Liver (tissue), 8 donors: ENCODE measurements at regions not wholly inside any gene's neighbourhood (a gene's known extent, or its start where the extent isn't known, plus 50 kb on each side); places are given as distances from the start of the nearest gene placed in this dataset.

ENCODE experiments used
- DNase-seq: peaks from one replicate; pipeline ENCODE4 v3.0.0-alpha.2; 2017; ENCODE audit warnings: low spot score
- H3K27ac ChIP-seq, 2 donors: one replicate each; pipeline ENCODE4 v1.7.0; 2013; ENCODE audit warnings: inconsistent platforms in 2 of 2, low read length in 2 of 2, control low read depth in 1 of 2, low read depth in 1 of 2, mild to moderate bottlenecking in 1 of 2
- H3K27me3 ChIP-seq, 4 donors: one replicate each; pipeline versions ENCODE4 v1.6.1 to v1.7.0; 2013; ENCODE audit warnings: low read length in 3 of 4, inconsistent platforms in 1 of 4, mild to moderate bottlenecking in 1 of 4, moderate library complexity in 1 of 4; ENCODE audit not compliant: control insufficient read depth in 4 of 4, insufficient read depth in 4 of 4
- H3K36me3 ChIP-seq, 4 donors: one replicate each; pipeline versions ENCODE4 v1.6.1 to v1.7.0; 2013; ENCODE audit warnings: low read length in 3 of 4, mild to moderate bottlenecking in 3 of 4, low read depth in 1 of 4, moderate library complexity in 1 of 4; ENCODE audit not compliant: control insufficient read depth in 4 of 4, insufficient read depth in 3 of 4
- H3K4me1 ChIP-seq, 4 donors: one replicate each; pipeline versions ENCODE4 v1.6.1 to v1.7.0; 2013; ENCODE audit warnings: low read length in 3 of 4, mild to moderate bottlenecking in 3 of 4, moderate library complexity in 1 of 4; ENCODE audit not compliant: control insufficient read depth in 4 of 4, insufficient read depth in 4 of 4
- H3K4me3 ChIP-seq, 3 donors: one replicate each; pipeline versions ENCODE4 v1.6.1 to v1.7.0; 2013; ENCODE audit warnings: low read length in 3 of 3, control low read depth in 1 of 3, low read depth in 1 of 3, mild to moderate bottlenecking in 1 of 3
- H3K9ac ChIP-seq, 2 donors: one replicate each; pipeline ENCODE4 v1.7.0; 2013; ENCODE audit warnings: low read length in 2 of 2, mild to moderate bottlenecking in 2 of 2, moderate library complexity in 2 of 2, control low read depth in 1 of 2, low read depth in 1 of 2
- H3K9me3 ChIP-seq, 4 donors: one replicate each; pipeline versions ENCODE4 v1.6.1 to v1.7.0; 2013; ENCODE audit warnings: low read length in 3 of 4; ENCODE audit not compliant: control insufficient read depth in 4 of 4
- EGR1 ChIP-seq, 2 donors: IDR thresholded peaks; 2 replicates each; pipeline ENCODE4 v1.6.1; 2016 to 2018; ENCODE audit warnings: antibody characterized with exemption in 2 of 2, low read depth in 2 of 2
- FOXA1 ChIP-seq: IDR thresholded peaks from 2 replicates; pipeline ENCODE4 v1.6.1; 2016; ENCODE audit warnings: antibody characterized with exemption
- FOXA2 ChIP-seq: IDR thresholded peaks from 2 replicates; pipeline ENCODE4 v1.6.1; 2016; ENCODE audit warnings: antibody characterized with exemption
- GABPA ChIP-seq, 2 donors: IDR thresholded peaks in 1 of 2; conservative IDR thresholded peaks in 1 of 2; 2 replicates each; pipeline ENCODE4 v1.6.1; 2016; ENCODE audit warnings: antibody characterized with exemption in 2 of 2, mild to moderate bottlenecking in 1 of 2, moderate library complexity in 1 of 2
- HNF4A ChIP-seq, 2 donors: conservative IDR thresholded peaks; 2 replicates each; pipeline ENCODE4 v1.6.1; 2016; ENCODE audit warnings: antibody characterized with exemption in 2 of 2, mild to moderate bottlenecking in 2 of 2
- HNF4G ChIP-seq: IDR thresholded peaks from 2 replicates; pipeline ENCODE4 v1.6.1; 2016; ENCODE audit warnings: antibody characterized with exemption
- JUND ChIP-seq, 2 donors: IDR thresholded peaks; 2 replicates each; pipeline ENCODE4 v1.6.1; 2016; ENCODE audit warnings: antibody characterized with exemption in 2 of 2
- NR2F2 ChIP-seq: IDR thresholded peaks from 2 replicates; pipeline ENCODE4 v1.6.1; 2016; ENCODE audit warnings: antibody characterized with exemption
- RAD21 ChIP-seq, 2 donors: IDR thresholded peaks; 2 replicates each; pipeline ENCODE4 v1.6.1; 2016; ENCODE audit warnings: antibody characterized with exemption in 2 of 2, mild to moderate bottlenecking in 2 of 2
- RXRA ChIP-seq, 2 donors: IDR thresholded peaks; 2 replicates each; pipeline ENCODE4 v1.6.1; 2017 to 2018; ENCODE audit warnings: antibody characterized with exemption in 2 of 2, mild to moderate bottlenecking in 1 of 2
- SP1 ChIP-seq: IDR thresholded peaks from 2 replicates; pipeline ENCODE4 v1.6.1; 2018; ENCODE audit warnings: antibody characterized with exemption, mild to moderate bottlenecking
- TAF1 ChIP-seq: conservative IDR thresholded peaks from 2 replicates; pipeline ENCODE4 v1.6.1; 2016; ENCODE audit warnings: antibody characterized with exemption, mild to moderate bottlenecking
- YY1 ChIP-seq: IDR thresholded peaks from 2 replicates; pipeline ENCODE4 v1.6.1; 2016; ENCODE audit warnings: antibody characterized with exemption, mild to moderate bottlenecking
- WGBS: extraction: QIAGEN DNeasy Blood & Tissue Kit; methylation state at CpG from one replicate; pipeline ENCODE4 v1.1.7; 2013; 5-methylcytosine and 5-hydroxymethylcytosine counted together
- TF ChIP-seq, protein P1 (sequence below): IDR thresholded peaks from 2 replicates; pipeline ENCODE4 v1.6.1; 2016; ENCODE audit warnings: antibody characterized with exemption
- TF ChIP-seq, protein P2 (sequence below): IDR thresholded peaks from 2 replicates; pipeline ENCODE4 v1.6.1; 2016; ENCODE audit warnings: antibody characterized with exemption
- TF ChIP-seq, protein P3 (sequence below): fragments of 150-350 bp; IDR thresholded peaks from 2 replicates; pipeline ENCODE4 v1.5.1; 2017; ENCODE audit warnings: improper control_type of control experiment, low read depth, low read length; ENCODE audit not compliant: missing input control
- TF ChIP-seq, protein P4 (sequence below): IDR thresholded peaks from 2 replicates; pipeline ENCODE4 v1.6.1; 2016; ENCODE audit warnings: antibody characterized with exemption
- TF ChIP-seq, protein P5 (sequence below): IDR thresholded peaks from 2 replicates; pipeline ENCODE4 v1.6.1; 2016; ENCODE audit warnings: antibody characterized with exemption, mild to moderate bottlenecking
- donor health status: healthy.
- donor health status: healthy.
- donor health status: healthy.
- donor health status: healthy.
- donor health status: healthy.

DNA sequence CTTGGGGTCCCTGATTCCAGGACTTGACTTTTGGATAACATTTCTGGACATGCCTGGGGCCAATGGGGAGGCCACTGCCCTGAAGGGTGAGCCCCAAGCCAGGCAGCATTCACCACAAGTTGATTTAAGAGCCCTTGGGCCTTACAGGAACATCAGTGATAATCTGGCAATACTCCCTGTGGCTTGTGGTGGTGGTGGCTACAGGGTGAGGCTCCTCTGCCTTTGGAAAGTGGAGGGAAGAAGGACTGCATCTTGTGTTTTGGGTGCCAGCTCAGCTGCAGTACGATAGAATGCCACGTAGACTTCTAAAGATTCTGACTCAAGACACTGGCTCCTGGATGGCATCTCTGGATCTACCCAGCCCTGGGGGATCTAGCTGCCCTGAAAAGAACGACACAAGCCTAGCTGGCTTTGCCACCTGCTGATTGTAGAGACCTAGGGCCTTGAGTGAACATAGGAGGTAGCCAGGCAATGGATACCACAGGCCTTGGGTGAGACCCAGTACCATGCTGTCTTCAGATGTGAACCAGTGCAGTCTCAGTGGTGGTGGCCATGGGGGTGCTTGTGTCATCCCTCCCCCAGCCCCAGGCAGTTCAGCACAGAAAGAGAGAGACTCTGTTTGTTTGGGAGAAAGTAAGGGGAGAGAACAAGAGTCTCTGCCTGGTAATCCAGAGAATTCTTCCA is 79.0 kb upstream of the DAP start:
- H3K4me1 ChIP-seq = no peaks in the 10 kb centered on the region
- no peak overlapping the region for H3K27ac ChIP-seq
- no peak overlapping the region for H3K9ac ChIP-seq
- WGBS = 90% methylated on average over 3 of the region's 3 CpGs
- no peak for DNase-seq
- no peaks in the 10 kb centered on the region for H3K36me3 ChIP-seq
- no peak for TF ChIP-seq SP1
- TF ChIP-seq, protein P1, sequence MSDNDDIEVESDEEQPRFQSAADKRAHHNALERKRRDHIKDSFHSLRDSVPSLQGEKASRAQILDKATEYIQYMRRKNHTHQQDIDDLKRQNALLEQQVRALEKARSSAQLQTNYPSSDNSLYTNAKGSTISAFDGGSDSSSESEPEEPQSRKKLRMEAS = no peak
- TF ChIP-seq EGR1 (IDR thresholded peaks at IDR 0.05; ENCODE audit: low read depth in 2 of 2) = no peak
- TF ChIP-seq, protein P2, sequence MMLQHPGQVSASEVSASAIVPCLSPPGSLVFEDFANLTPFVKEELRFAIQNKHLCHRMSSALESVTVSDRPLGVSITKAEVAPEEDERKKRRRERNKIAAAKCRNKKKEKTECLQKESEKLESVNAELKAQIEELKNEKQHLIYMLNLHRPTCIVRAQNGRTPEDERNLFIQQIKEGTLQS = no peak
- no peak for TF ChIP-seq RXRA (IDR thresholded peaks at IDR 0.05)
- TF ChIP-seq YY1 = no peak
- TF ChIP-seq, protein P3, sequence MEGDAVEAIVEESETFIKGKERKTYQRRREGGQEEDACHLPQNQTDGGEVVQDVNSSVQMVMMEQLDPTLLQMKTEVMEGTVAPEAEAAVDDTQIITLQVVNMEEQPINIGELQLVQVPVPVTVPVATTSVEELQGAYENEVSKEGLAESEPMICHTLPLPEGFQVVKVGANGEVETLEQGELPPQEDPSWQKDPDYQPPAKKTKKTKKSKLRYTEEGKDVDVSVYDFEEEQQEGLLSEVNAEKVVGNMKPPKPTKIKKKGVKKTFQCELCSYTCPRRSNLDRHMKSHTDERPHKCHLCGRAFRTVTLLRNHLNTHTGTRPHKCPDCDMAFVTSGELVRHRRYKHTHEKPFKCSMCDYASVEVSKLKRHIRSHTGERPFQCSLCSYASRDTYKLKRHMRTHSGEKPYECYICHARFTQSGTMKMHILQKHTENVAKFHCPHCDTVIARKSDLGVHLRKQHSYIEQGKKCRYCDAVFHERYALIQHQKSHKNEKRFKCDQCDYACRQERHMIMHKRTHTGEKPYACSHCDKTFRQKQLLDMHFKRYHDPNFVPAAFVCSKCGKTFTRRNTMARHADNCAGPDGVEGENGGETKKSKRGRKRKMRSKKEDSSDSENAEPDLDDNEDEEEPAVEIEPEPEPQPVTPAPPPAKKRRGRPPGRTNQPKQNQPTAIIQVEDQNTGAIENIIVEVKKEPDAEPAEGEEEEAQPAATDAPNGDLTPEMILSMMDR = no peak
- no peak for TF ChIP-seq GABPA (IDR thresholded peaks at IDR 0.05 in 1 of 2, conservative IDR thresholded peaks at IDR 0.05 in 1 of 2)
- TF ChIP-seq JUND (IDR thresholded peaks at IDR 0.05) = no peak
- TF ChIP-seq NR2F2 = no peak
- no peak for TF ChIP-seq FOXA1
- TF ChIP-seq HNF4A (conservative IDR thresholded peaks at IDR 0.05) = no peak
- TF ChIP-seq TAF1 = no peak
- TF ChIP-seq, protein P4, sequence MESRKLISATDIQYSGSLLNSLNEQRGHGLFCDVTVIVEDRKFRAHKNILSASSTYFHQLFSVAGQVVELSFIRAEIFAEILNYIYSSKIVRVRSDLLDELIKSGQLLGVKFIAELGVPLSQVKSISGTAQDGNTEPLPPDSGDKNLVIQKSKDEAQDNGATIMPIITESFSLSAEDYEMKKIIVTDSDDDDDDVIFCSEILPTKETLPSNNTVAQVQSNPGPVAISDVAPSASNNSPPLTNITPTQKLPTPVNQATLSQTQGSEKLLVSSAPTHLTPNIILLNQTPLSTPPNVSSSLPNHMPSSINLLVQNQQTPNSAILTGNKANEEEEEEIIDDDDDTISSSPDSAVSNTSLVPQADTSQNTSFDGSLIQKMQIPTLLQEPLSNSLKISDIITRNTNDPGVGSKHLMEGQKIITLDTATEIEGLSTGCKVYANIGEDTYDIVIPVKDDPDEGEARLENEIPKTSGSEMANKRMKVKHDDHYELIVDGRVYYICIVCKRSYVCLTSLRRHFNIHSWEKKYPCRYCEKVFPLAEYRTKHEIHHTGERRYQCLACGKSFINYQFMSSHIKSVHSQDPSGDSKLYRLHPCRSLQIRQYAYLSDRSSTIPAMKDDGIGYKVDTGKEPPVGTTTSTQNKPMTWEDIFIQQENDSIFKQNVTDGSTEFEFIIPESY = no peak
- no peak for TF ChIP-seq FOXA2
- TF ChIP-seq HNF4G = no peak
- no peak for TF ChIP-seq RAD21 (IDR thresholded peaks at IDR 0.05)
- no peak overlapping the region for H3K4me3 ChIP-seq
- no peaks in the 10 kb centered on the region for H3K27me3 ChIP-seq
- no peaks in the 10 kb centered on the region for H3K9me3 ChIP-seq

DNA sequence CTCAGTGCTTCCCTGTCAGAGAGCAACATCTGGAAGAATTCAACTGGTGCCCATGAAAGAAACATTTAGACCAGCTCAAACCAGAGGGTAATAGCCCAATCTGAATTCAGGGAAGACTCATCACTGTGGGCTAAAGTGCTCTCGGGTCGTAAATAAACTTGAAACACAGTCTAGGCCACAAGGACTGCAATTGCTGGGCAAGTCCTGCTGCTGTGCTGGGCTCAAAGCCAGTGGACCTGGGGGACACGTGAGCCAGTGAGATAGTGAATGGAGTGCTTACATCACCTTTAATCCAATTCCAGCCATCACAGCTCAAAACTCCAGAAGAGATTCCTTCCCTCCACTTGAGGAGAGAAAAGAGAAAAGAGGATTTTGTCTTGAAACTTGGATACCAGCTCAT is 78.1 kb upstream of the DAP start:
- Histone ChIP-seq H3K36me3 (no peaks in the 10 kb centered on the region), H3K9me3 (no peaks in the 10 kb centered on the region), H3K4me3 (no peak overlapping the region), H3K27me3 (no peaks in the 10 kb centered on the region), H3K4me1 (no peaks in the 10 kb centered on the region), H3K9ac (no peak overlapping the region), H3K27ac (no peak overlapping the region)
- 86% methylated on average over 3 of the region's 3 CpGs for WGBS
- no peak for DNase-seq
- TF ChIP-seq, protein P2 = no peak
- no peak for TF ChIP-seq NR2F2
- no peak for TF ChIP-seq TAF1
- no peak for TF ChIP-seq RXRA (IDR thresholded peaks at IDR 0.05)
- TF ChIP-seq, protein P1 = no peak
- TF ChIP-seq, protein P5, sequence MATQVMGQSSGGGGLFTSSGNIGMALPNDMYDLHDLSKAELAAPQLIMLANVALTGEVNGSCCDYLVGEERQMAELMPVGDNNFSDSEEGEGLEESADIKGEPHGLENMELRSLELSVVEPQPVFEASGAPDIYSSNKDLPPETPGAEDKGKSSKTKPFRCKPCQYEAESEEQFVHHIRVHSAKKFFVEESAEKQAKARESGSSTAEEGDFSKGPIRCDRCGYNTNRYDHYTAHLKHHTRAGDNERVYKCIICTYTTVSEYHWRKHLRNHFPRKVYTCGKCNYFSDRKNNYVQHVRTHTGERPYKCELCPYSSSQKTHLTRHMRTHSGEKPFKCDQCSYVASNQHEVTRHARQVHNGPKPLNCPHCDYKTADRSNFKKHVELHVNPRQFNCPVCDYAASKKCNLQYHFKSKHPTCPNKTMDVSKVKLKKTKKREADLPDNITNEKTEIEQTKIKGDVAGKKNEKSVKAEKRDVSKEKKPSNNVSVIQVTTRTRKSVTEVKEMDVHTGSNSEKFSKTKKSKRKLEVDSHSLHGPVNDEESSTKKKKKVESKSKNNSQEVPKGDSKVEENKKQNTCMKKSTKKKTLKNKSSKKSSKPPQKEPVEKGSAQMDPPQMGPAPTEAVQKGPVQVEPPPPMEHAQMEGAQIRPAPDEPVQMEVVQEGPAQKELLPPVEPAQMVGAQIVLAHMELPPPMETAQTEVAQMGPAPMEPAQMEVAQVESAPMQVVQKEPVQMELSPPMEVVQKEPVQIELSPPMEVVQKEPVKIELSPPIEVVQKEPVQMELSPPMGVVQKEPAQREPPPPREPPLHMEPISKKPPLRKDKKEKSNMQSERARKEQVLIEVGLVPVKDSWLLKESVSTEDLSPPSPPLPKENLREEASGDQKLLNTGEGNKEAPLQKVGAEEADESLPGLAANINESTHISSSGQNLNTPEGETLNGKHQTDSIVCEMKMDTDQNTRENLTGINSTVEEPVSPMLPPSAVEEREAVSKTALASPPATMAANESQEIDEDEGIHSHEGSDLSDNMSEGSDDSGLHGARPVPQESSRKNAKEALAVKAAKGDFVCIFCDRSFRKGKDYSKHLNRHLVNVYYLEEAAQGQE = no peak
- no peak for TF ChIP-seq FOXA2
- TF ChIP-seq GABPA (IDR thresholded peaks at IDR 0.05 in 1 of 2, conservative IDR thresholded peaks at IDR 0.05 in 1 of 2) = no peak
- no peak for TF ChIP-seq JUND (IDR thresholded peaks at IDR 0.05)
- TF ChIP-seq RAD21 (IDR thresholded peaks at IDR 0.05) = no peak
- TF ChIP-seq EGR1 (IDR thresholded peaks at IDR 0.05; ENCODE audit: low read depth in 2 of 2) = no peak
- TF ChIP-seq HNF4A (conservative IDR thresholded peaks at IDR 0.05) = no peak
- TF ChIP-seq SP1 = no peak
- TF ChIP-seq, protein P4 = no peak
- no peak for TF ChIP-seq YY1
- TF ChIP-seq FOXA1 = no peak
